ENCODE measurements at regions not wholly inside any gene's neighbourhood (a gene's known extent, or its start where the extent isn't known, plus 50 kb on each side); places are given as distances from the start of the nearest gene placed in this dataset.
"Not testable (repeated sequence)": the region's sequence is repeated elsewhere in the genome, so short reads cannot be mapped to it uniquely, and the experiment has no call there.

- not testable (repeated sequence) for DNase-seq (ENCODE audit: low read depth)
Measured at GRCh38 chr9:85880507-85880906, 60.4 kb upstream of the NAA35 start.

- DNase-seq (ENCODE audit: low read depth): no peak
Measured at GRCh38 chr9:85884256-85884655, 56.7 kb upstream of the NAA35 start.

- no peak for DNase-seq (ENCODE audit: low read depth)
Measured at GRCh38 chr9:85890962-85891361, 50.0 kb upstream of the NAA35 start.

Measured in stimulated activated CD8-positive, alpha-beta memory T cell treated with anti-CD3 and anti-CD28 coated beads, Interleukin-15, amount 100 ng/mL, for 1 hour (primary cell).